Adrenal gland (tissue), 5 donors: ENCODE measurements at regions not wholly inside any gene's neighbourhood (a gene's known extent, or its start where the extent isn't known, plus 50 kb on each side); places are given as distances from the start of the nearest gene placed in this dataset.

ENCODE experiments used
- CTCF ChIP-seq, 6 experiments: fragments of 450-650 bp in 4 of 6; fragments of 200-600 bp in 2 of 6; sonication (generic) in 1 of 6; IDR thresholded peaks; 1 replicate in 5 of 6; 2 replicates in 1 of 6; pipeline versions ENCODE4 v1.5.1 to v1.8.0; 2016 to 2021; ENCODE audit warnings: antibody characterized with exemption in 6 of 6, mild to moderate bottlenecking in 2 of 6, moderate library complexity in 1 of 6
- POLR2A ChIP-seq, 2 donors: fragments of 450-650 bp; IDR thresholded peaks; one replicate each; pipeline ENCODE4 v1.6.1; 2017; ENCODE audit warnings: antibody characterized with exemption in 2 of 2, mild to moderate bottlenecking in 2 of 2, moderate library complexity in 1 of 2
- donor health status: DM: no; HTN: no; CAD: no.

- TF ChIP-seq POLR2A (IDR thresholded peaks at IDR 0.05) (no peak), CTCF (IDR thresholded peaks at IDR 0.05) (no peak)
These were observed 540.3 kb downstream of the XYLT1 start for GRCh38 chr16:16930309-16931000.
